ENCODE measurements at regions not wholly inside any gene's neighbourhood (a gene's known extent, or its start where the extent isn't known, plus 50 kb on each side); places are given as distances from the start of the nearest gene placed in this dataset.
"Not testable (repeated sequence)": the region's sequence is repeated elsewhere in the genome, so short reads cannot be mapped to it uniquely, and the experiment has no call there.

DNA sequence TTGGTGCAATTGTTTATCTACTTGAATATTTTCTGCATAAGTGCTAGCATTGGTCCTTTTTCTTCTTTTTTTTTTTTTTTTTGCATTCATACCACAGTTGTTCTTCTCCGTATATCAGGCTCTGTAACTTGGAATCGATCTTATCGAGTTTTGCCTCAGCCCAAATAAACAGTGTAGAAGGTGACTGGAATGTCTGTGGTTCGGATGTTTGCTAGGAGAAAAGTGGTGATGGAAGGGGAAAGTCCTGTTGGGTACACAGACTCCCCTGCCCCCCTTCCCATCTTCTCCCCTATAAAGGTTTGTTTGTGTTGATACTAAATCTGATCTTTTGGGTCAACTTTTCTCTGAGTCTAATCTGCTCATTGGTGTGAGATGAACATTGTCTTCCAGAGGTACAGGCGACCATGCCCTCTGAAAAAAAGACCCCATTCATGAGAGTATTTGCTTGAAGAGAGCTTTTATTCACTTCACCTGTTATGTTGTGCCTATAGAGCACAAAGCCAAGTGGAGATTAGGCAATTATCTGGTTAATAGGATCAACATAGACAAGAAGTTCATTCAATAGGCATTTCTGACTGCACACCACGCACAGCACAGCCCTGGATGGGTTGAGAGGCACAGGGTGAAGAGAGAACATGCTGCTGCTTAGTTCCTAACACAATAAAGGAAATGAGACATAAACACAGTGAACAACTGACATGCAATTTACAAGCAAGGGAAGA, 620.0 kb downstream of the PKHD1 start:
- ATAC-seq = no peak
- DNase-seq = no peak
- H3K4me3 Mint-ChIP-seq = no peak overlapping the region
- H3K27me3 Mint-ChIP-seq = no peaks in the 10 kb centered on the region
- no peak overlapping the region for H3K27ac Mint-ChIP-seq
- peaks cover 0 to 5% of the 10 kb centered on the region in 2 donors for H3K9me3 Mint-ChIP-seq
- no peaks in the 10 kb centered on the region for H3K4me1 Mint-ChIP-seq

DNA sequence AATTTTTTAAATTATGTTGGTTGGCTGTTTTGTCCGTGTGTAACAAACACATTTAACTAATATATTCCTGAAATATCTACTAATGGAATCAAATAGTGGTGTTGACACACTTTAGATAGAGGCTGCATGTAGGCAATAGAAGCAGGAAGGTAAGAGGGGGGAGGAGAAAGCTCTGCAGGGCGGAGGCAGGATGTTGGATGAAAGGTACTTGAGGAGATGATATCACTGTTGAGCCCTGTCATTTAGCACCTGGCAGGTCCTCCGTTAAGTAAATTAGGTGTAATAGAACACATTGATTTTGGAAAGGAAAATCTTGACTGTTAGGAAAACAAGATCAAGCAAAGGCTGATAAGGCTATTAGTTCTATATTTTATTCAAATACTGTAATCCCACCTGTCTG, 618.7 kb downstream of the PKHD1 start:
- no peak overlapping the region for H3K4me3 Mint-ChIP-seq
- H3K27ac Mint-ChIP-seq = no peak overlapping the region
- no peak for ATAC-seq
- DNase-seq = no peak
- H3K9me3 Mint-ChIP-seq = peaks cover 0 to 5% of the 10 kb centered on the region in 2 donors
- no peaks in the 10 kb centered on the region for H3K27me3 Mint-ChIP-seq
- no peaks in the 10 kb centered on the region for H3K4me1 Mint-ChIP-seq

DNA sequence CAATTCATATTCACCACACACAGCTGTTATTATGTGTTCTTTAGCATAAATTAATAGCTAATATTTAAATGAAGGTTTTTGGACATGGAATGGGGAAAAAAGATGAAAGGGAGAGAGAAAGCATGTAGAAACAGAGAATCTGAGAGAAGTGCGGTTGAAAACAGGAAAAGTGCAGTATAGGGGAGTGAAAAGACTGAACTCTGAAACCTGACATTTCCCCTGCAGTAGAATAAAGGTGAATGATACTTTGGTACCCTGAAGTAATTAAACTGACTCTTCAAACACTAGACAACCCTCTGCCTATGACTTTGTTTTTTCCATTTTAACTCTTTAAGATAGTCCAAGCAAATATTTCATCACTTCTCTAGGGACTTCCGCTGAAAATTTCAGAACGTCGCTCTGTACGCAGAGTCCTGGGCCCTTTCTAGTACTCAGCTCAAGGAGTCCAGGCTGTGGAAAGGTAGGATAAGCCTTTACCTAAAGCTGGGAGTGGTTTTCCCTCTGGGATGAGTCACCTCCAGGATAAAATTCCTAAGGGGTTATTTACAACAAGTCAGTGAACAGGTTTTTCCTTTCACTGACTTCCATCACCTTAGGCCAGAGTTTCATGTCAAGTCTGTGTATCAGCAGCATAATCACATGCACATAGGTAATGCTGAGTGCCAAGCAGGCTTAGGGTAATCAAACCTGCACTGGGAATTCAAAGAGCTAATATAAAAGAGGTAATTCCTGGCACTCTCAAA, 614.5 kb downstream of the PKHD1 start:
- Mint-ChIP-seq H3K4me1 (no peaks in the 10 kb centered on the region), H3K4me3 (no peak overlapping the region), H3K27ac (no peak overlapping the region), H3K27me3 (no peaks in the 10 kb centered on the region), H3K9me3 (peaks cover 3 to 5% of the 10 kb centered on the region in 2 donors)
- ATAC-seq (no peak), DNase-seq (no peak)

DNA sequence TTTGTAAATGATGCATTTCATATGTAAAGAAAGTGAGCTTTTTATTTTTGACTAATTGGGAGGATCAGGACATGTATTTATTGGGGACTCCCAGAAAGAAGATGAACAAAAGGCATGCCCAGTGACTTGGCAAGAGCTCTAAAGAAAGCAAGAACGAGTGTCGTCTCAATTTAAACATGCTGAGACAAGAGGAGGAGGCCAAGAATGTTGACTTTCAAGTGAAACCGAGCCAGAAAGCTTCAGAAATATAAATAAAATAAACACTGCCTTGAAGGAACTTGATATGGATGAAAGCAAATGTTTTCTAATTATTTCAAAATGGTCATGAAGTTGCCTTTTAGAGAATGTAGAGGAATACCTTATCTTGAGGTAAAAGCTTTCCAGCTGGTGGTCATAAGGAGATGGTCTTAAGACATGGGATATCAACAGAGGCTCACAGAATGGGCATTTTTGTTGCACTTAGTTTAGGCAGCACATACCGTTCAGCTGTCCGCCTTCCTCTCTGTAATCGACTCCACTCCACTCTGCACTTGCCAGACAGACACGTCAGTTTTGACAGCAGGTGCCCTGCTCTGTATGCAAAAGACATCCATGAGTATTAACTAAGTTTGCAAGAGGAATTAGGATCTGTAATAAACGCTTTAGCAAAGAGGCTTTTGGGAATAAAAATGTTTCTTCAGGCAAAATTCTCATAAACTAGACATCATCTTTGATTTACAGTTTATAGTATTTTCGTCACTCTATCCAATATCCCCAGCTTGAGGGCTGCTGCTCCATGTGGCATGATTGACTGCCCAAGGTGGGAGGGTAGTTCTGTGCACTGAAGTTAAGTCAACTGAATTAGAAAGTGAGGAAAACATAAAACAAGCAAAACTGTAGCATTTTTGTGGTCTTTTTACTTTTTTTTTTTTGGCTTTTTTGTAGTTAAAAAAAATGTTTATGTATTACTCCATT, 613.1 kb downstream of the PKHD1 start:
- no peak overlapping the region for H3K4me3 Mint-ChIP-seq
- ATAC-seq (no peak), DNase-seq (no peak)
- no peaks in the 10 kb centered on the region for H3K4me1 Mint-ChIP-seq
- no peaks in the 10 kb centered on the region for H3K27me3 Mint-ChIP-seq
- no peak overlapping the region for H3K27ac Mint-ChIP-seq
- H3K9me3 Mint-ChIP-seq = peaks cover 3 to 13% of the 10 kb centered on the region in 2 donors

DNA sequence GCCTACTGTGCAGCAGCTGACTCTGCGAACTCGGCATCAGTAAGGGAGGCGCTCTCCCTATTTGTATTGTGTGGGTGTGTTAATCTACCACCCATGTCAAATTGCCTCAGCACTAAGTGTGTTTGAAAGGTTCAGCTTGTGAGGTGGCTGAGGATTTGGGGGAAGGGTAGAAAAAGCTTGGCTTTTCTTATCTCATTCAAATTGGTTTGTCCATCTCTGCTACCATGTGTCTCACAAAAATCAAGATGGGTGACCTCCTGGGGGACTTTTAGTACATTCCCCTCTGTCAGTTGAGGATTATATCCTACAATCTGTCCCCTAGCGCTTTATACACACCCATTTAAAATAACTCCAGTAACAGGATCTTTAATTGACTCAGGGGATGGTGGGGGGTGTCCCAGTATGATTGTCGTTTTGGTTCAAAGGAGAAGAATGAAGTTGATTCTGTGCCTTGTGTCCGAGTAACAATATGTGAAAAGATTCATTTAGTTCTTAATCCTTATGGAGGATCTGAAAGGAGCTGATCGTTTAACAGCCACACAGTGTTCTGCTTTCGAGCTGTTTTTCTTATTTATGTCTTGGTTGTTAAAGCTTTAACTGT, 609.6 kb downstream of the PKHD1 start:
- no peak for DNase-seq
- Mint-ChIP-seq H3K4me3 (no peak overlapping the region), H3K9me3 (peaks cover 1 to 13% of the 10 kb centered on the region in 2 donors), H3K27ac (no peak overlapping the region), H3K4me1 (no peaks in the 10 kb centered on the region), H3K27me3 (no peaks in the 10 kb centered on the region)
- ATAC-seq = no peak

DNA sequence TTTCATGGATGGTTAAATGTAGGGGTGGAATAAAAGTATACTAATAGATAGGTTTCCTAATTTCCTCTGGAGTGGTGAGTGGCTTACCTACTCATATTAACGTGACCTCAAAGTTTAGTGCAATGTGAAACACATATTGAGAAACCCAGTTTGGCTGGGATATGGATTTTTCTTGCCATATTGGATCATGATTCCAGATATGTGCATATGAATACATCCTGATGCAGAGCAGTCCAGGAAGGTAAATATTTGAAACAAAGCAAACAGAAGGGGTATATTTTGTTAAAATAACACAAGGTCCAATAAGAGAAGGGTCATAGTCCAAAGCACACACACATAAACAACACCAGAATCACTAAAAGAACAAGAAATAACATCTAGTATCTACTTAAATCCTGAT, 608.1 kb downstream of the PKHD1 start:
- DNase-seq (no peak), ATAC-seq (no peak)
- H3K4me3 Mint-ChIP-seq = no peak overlapping the region
- no peaks in the 10 kb centered on the region for H3K27me3 Mint-ChIP-seq
- peaks cover 6 to 24% of the 10 kb centered on the region in 2 donors for H3K9me3 Mint-ChIP-seq
- H3K4me1 Mint-ChIP-seq = no peaks in the 10 kb centered on the region
- no peak overlapping the region for H3K27ac Mint-ChIP-seq

DNA sequence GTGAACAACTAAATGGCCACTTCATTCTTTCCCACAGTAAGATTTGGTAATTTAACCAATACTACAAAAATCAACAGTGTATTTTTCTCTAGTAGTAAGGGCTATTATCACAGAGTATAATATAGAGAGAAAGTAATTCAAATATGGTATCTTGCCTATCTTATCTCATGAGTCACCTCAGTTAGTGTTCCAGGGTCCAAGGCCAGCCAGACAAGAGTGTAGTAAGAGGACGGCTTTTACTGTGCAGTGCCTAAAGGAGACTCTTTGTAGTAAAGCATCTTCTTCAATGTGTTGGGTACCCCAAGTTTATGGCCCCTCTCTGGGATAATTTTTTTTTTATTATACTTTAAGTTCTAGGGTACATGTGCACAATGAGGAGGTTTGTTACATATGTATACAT, 607.4 kb downstream of the PKHD1 start:
- H3K4me1 Mint-ChIP-seq = no peaks in the 10 kb centered on the region
- H3K4me3 Mint-ChIP-seq = no peak overlapping the region
- H3K9me3 Mint-ChIP-seq = peaks cover 6 to 24% of the 10 kb centered on the region in 2 donors
- no peak overlapping the region for H3K27ac Mint-ChIP-seq
- ATAC-seq = no peak
- no peaks in the 10 kb centered on the region for H3K27me3 Mint-ChIP-seq
- no peak for DNase-seq

DNA sequence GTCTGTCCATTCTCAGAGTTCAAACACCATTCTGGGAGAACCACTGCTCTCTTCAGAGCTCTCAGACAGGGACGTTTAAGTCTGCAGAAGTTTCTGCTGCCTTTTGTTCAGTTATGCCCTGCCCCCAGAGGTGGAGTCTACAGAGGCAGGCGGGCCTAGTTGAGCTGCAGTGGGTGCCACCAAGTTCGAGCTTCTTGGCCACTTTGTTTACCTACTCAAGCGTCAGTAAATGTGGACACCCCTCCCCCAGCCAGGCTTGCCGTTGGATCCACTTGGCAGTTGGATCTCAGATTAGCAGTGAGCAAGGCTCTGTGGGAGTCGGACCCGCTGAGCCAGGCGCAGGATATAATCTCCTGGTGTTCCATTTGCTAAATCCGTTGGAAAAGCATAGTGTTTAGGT, 601.5 kb downstream of the PKHD1 start:
- peaks cover 6 to 11% of the 10 kb centered on the region in 2 donors for H3K9me3 Mint-ChIP-seq
- ATAC-seq, DNase-seq, H3K4me1 Mint-ChIP-seq, H3K27me3 Mint-ChIP-seq, H3K4me3 Mint-ChIP-seq, H3K27ac Mint-ChIP-seq: not testable (repeated sequence)

DNA sequence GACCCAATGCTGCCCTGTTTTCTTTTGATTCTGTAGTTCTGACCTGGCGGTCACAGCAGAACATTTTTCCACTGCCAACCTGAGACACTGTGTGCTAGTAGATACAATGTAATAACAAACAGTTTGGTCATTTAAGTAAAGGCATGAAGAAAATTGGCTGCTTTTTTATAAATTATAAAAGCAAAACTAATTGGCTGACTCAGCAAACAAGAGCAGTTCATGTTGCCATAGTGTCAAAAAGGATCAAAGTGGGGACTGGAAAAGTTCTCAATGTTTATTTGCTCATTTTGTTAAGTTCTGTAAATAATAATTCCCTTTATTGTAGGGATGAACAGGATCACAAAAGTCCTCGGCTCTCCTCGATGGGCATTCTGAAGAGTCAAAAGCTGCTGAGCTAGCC, 599.5 kb downstream of the PKHD1 start:
- peaks cover 4 to 10% of the 10 kb centered on the region in 2 donors for H3K9me3 Mint-ChIP-seq

DNA sequence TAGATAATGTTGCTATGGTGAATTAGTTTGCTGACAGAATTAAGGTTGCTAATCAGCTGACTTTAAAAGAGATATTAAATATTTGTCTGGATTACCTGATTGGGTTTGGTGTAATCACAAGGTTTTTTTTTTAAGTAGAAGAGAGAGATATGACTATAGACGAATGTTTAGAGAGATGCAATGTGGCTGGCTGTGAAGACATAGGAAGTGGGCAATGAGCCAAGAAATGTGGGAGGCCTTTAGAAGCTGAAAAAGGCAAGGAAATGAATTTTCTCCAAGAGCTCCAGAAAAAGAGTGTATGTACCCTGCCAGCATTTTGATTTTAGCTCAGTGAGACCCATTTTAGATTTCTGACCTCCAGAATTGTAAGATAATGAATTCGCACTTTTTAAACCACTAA, 598.3 kb downstream of the PKHD1 start:
- H3K27me3 Mint-ChIP-seq = no peaks in the 10 kb centered on the region
- ATAC-seq (no peak), DNase-seq (no peak)
- H3K4me1 Mint-ChIP-seq = no peaks in the 10 kb centered on the region
- H3K9me3 Mint-ChIP-seq = no peaks in the 10 kb centered on the region
- no peak overlapping the region for H3K27ac Mint-ChIP-seq
- H3K4me3 Mint-ChIP-seq = no peak overlapping the region

More for the DNA sequence above, 599.5 kb downstream of the PKHD1 start:
- no peak overlapping the region for H3K4me3 Mint-ChIP-seq
- H3K27ac Mint-ChIP-seq = no peak overlapping the region
- no peaks in the 10 kb centered on the region for H3K4me1 Mint-ChIP-seq
- no peaks in the 10 kb centered on the region for H3K27me3 Mint-ChIP-seq
- ATAC-seq = no peak
- DNase-seq = no peak

DNA sequence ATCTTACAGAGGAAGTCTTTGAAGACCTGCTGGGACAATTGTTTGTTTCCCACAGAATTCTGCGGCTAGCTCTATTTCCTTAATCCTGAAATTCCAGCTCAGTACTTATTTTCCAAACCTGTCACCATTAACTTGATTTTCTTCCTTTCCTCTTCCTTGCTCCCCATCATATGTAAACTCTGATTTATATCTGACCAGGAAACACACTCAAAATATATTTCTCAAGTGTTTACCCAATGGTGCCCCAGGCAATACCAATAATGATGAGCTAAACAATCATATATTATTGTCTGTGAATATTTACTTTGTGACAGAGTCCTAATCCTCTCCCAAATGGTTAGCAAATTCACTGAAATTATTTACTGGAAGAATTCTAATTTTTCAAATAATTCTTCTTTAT, 597.3 kb downstream of the PKHD1 start:
- ATAC-seq (no peak), DNase-seq (no peak)
- no peak overlapping the region for H3K4me3 Mint-ChIP-seq
- no peaks in the 10 kb centered on the region for H3K27me3 Mint-ChIP-seq
- H3K9me3 Mint-ChIP-seq = no peaks in the 10 kb centered on the region
- no peaks in the 10 kb centered on the region for H3K4me1 Mint-ChIP-seq
- no peak overlapping the region for H3K27ac Mint-ChIP-seq

DNA sequence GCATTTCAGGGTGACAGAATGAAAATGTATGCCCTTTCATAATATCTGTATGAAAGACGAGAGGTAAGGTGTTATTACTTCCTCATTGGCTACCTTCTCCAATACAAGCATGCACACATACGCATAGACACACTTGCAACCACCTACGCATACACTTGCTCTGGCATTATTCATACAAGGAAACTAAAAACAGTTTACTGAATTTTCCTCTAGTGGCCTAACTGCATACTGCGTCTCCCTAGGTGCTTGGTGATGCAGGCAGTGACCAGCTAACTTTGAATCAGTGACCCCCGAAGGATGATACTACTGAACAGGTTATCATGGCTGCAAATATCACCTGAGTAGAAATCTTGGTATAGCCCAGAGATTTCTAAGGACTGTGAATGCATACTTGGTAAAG, 593.1 kb downstream of the PKHD1 start:
- peaks cover 0 to 4% of the 10 kb centered on the region in 2 donors for H3K9me3 Mint-ChIP-seq
- H3K4me3 Mint-ChIP-seq = no peak overlapping the region
- H3K27me3 Mint-ChIP-seq = no peaks in the 10 kb centered on the region
- no peak overlapping the region for H3K27ac Mint-ChIP-seq
- ATAC-seq = no peak
- H3K4me1 Mint-ChIP-seq = no peaks in the 10 kb centered on the region
- no peak for DNase-seq

DNA sequence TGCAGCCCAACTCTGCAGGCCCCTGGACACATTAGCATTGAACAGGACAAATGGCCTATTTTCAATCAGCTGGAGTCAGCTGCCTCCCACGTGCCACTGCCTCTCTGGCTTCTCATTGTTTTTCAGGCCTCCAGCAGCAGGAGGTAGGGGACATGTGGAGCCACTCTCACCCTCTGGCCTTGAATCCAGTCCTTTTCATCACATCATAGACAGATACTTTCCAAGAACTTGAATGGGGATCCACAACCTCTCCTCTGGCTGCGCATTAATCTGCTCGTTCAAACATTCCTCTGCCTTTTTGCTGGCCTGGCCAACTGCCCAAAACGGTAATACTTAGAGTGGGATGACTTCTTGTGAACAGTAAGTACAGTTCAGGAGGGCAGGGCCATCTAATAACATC, 592.3 kb downstream of the PKHD1 start:
- H3K4me1 Mint-ChIP-seq = no peaks in the 10 kb centered on the region
- H3K27me3 Mint-ChIP-seq = no peaks in the 10 kb centered on the region
- no peak overlapping the region for H3K27ac Mint-ChIP-seq
- H3K9me3 Mint-ChIP-seq = peaks cover 0 to 4% of the 10 kb centered on the region in 2 donors
- no peak for ATAC-seq
- H3K4me3 Mint-ChIP-seq = no peak overlapping the region
- DNase-seq = no peak

DNA sequence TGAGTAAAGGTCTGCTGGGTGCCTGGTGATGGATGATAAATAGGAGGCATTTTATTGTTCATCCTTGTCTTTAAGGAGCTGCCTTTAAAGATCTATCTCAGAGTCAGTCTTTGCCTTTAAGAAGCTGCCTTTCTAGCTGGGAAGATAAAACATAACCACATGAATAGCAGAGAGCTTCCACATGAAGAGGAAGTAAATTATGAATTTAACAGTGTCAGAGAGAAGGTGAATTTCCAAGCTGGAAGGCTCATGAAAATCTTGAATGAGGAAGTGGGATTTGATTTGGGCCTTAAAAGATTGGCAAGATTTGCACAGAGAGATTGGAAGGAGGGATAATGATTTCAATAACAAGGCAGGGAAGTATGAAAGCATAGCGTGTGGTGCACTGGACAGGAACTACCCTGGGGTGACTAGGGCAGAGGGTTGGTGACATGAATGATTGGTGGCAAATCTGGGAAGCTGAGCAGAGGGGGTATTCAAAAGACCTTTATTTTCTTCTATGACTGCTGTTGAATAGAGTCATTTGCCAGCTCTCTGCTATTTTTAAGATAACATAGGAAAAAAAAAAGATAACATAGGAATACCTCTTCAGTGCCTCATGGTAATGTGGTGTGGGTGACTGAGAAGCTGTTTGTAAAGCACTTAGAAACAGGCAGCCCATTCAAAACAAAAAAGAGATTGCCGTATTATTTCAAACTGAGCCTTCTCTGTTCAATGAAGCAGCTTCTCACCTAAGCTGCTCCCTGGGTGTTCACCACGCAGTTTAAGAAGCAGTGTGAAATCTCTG, 591.6 kb downstream of the PKHD1 start:
- H3K27me3 Mint-ChIP-seq = no peaks in the 10 kb centered on the region
- ATAC-seq = no peak

DNA sequence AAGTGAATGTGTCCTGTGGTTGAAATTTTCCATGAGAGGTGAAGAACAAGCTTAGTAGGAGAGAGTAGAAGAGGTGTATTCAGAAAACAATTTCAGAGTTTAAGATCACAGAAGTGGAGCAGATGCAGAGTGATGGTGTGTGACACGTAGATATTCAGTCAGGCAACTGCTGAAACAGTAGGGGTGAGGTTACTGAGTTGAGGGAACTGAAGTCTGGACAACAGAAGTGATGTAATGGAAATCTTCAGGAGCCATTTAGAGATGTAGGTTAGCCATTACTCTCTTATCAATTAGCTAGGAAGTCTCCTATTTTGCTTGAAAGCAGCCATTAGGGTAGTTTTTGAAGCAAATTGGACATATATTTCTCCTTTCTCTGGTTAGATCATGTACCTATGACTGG, 584.4 kb downstream of the PKHD1 start:
- no peak for DNase-seq
- no peaks in the 10 kb centered on the region for H3K4me1 Mint-ChIP-seq
- H3K27ac Mint-ChIP-seq = no peak overlapping the region
- H3K9me3 Mint-ChIP-seq = peaks cover 0 to 6% of the 10 kb centered on the region in 2 donors
- H3K4me3 Mint-ChIP-seq = no peak overlapping the region
- ATAC-seq = no peak
- H3K27me3 Mint-ChIP-seq = no peaks in the 10 kb centered on the region

More for the DNA sequence above, 591.6 kb downstream of the PKHD1 start:
- Mint-ChIP-seq H3K4me3 (no peak overlapping the region), H3K27ac (peak overlapping the region in 1 of 2 donors; percentile 38), H3K9me3 (peaks cover 0 to 4% of the 10 kb centered on the region in 2 donors), H3K4me1 (no peaks in the 10 kb centered on the region)
- no peak for DNase-seq
